ENCODE measurements at regions not wholly inside any gene's neighbourhood (a gene's known extent, or its start where the extent isn't known, plus 50 kb on each side); places are given as distances from the start of the nearest gene placed in this dataset.

GRCh38 chrX:40843643-40844042, 108.3 kb upstream of the MED14 start:
- H3K27me3 ChIP-seq, result peaks cover 0 to 46% of the 10 kb centered on the region in 2 donors
- TF ChIP-seq POLR2AphosphoS5 (IDR thresholded peaks at IDR 0.05), result no peak
- TF ChIP-seq POLR2A (IDR thresholded peaks at IDR 0.05), result no peak
- TF ChIP-seq, protein P1, sequence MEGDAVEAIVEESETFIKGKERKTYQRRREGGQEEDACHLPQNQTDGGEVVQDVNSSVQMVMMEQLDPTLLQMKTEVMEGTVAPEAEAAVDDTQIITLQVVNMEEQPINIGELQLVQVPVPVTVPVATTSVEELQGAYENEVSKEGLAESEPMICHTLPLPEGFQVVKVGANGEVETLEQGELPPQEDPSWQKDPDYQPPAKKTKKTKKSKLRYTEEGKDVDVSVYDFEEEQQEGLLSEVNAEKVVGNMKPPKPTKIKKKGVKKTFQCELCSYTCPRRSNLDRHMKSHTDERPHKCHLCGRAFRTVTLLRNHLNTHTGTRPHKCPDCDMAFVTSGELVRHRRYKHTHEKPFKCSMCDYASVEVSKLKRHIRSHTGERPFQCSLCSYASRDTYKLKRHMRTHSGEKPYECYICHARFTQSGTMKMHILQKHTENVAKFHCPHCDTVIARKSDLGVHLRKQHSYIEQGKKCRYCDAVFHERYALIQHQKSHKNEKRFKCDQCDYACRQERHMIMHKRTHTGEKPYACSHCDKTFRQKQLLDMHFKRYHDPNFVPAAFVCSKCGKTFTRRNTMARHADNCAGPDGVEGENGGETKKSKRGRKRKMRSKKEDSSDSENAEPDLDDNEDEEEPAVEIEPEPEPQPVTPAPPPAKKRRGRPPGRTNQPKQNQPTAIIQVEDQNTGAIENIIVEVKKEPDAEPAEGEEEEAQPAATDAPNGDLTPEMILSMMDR (IDR thresholded peaks at IDR 0.05), result no peak
- no peak overlapping the region for H3K4me3 ChIP-seq
- no peaks in the 10 kb centered on the region for H3K36me3 ChIP-seq
- peaks cover 32 to 45% of the 10 kb centered on the region in 2 donors for H3K9me3 ChIP-seq
- intact Hi-C loops (cut with DNase I; ENCODE audit: low total_unique reads), result no loop called here
- DNase-seq (ENCODE audit: low spot score in 2 of 2), result no peak
- no peak overlapping the region for H3K27ac ChIP-seq
- H3K4me1 ChIP-seq, result no peaks in the 10 kb centered on the region

- no peak overlapping the region for H3K27ac ChIP-seq
- DNase-seq (ENCODE audit: low spot score in 2 of 2), result no peak
- no peak for TF ChIP-seq POLR2A (IDR thresholded peaks at IDR 0.05)
- TF ChIP-seq, protein P1 (IDR thresholded peaks at IDR 0.05), result no peak
- no peak for TF ChIP-seq POLR2AphosphoS5 (IDR thresholded peaks at IDR 0.05)
Measured at GRCh38 chrX:40844471-40844870, 109.1 kb upstream of the MED14 start.

DNA sequence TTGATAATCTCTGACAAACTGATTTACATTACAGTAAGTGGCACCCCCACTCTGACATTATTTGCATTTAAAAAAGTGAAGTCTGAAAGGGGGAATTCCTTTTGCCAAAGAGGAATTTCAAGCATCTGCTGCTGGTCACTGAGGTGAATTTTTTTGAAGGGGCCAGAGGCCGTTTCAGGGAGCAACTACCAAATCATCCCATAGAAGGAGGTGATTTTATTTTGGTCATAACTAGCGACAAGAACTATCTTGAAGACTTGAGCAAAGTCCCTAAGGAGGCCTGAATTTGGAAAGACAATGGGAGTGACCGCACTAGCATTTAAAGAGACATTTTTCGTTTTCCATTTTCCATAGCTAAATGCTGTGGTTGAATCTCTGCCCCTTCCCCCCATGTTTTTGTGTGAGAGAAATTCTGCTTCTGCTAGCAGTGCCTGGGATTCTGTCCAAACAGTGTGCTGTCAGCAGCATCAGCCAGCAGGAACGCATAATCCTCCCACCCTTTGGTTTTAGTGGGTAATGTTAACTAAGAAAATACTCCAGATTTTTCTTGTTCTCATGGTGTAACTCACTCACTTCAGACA, 110.1 kb upstream of the MED14 start:
- Histone ChIP-seq H3K9me3 (peaks cover 27 to 30% of the 10 kb centered on the region in 2 donors), H3K4me1 (no peaks in the 10 kb centered on the region), H3K27me3 (peaks cover 0 to 45% of the 10 kb centered on the region in 2 donors), H3K27ac (no peak overlapping the region), H3K36me3 (no peaks in the 10 kb centered on the region), H3K4me3 (no peak overlapping the region)
- intact Hi-C loops (cut with DNase I; ENCODE audit: low total_unique reads), result no loop called here
- TF ChIP-seq, protein P1 (IDR thresholded peaks at IDR 0.05), result no peak
- TF ChIP-seq POLR2AphosphoS5 (IDR thresholded peaks at IDR 0.05) (no peak), POLR2A (IDR thresholded peaks at IDR 0.05) (no peak)
- no peak for DNase-seq (ENCODE audit: low spot score in 2 of 2)

More at GRCh38 chrX:40844471-40844870, 109.1 kb upstream of the MED14 start:
- peaks cover 30 to 36% of the 10 kb centered on the region in 2 donors for H3K9me3 ChIP-seq
- H3K27me3 ChIP-seq, result peaks cover 0 to 47% of the 10 kb centered on the region in 2 donors
- no peak overlapping the region for H3K4me3 ChIP-seq
- no peaks in the 10 kb centered on the region for H3K36me3 ChIP-seq
- H3K4me1 ChIP-seq, result no peaks in the 10 kb centered on the region
- intact Hi-C loops (cut with DNase I; ENCODE audit: low total_unique reads), result no loop called here

DNA sequence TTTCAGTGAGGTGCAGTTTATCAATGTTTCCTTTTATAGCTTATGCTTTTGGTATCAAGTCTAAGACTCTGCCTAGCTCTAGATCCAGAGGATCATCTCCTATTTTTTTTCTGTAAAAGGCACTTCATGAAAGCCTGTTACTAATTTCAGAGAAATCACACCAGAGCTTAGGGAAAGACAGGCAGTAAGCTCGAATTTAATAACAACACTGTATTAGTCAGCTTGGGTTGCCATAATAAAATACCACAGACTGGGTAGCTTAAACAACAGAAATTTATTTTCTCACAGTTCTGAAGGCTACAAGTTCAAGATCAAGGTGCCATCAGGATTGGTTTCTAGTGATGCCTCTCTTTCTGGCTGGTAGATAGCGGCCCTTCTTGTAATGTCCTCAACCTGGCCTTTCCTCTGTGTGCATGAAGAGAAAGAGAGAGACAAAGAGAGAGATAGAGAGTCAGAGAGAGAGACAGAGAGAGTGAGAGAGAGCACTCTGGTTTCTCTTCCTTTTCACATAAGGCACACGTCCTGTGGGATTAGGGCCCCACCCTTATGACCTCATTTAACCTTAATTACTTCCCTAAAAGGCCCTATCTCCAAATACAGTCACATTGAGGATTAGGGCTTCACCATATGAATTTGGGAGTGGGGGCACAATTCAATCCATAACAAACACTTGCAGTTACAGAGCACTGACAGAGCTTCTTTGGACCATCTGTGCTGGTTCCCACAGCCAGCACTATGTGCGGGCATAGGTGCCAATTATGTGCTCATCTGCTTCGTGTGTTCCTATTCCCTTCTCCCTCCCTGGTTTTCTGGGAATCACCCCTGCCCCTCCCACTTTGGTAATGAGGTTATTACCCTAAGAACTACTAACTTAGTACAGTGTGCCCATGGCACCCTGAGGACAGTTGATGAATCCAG, 114.8 kb upstream of the MED14 start:
- Histone ChIP-seq H3K4me1 (no peaks in the 10 kb centered on the region), H3K27me3 (peaks cover 0 to 36% of the 10 kb centered on the region in 2 donors), H3K9me3 (peaks cover 0 to 7% of the 10 kb centered on the region in 2 donors), H3K4me3 (no peak overlapping the region), H3K27ac (no peak overlapping the region), H3K36me3 (no peaks in the 10 kb centered on the region)
- no peak for DNase-seq (ENCODE audit: low spot score in 2 of 2)
- TF ChIP-seq, protein P1 (IDR thresholded peaks at IDR 0.05), result no peak
- TF ChIP-seq POLR2AphosphoS5 (IDR thresholded peaks at IDR 0.05), result no peak
- no peak for TF ChIP-seq POLR2A (IDR thresholded peaks at IDR 0.05)
- intact Hi-C loops (cut with DNase I; ENCODE audit: low total_unique reads), result no loop called here

DNA sequence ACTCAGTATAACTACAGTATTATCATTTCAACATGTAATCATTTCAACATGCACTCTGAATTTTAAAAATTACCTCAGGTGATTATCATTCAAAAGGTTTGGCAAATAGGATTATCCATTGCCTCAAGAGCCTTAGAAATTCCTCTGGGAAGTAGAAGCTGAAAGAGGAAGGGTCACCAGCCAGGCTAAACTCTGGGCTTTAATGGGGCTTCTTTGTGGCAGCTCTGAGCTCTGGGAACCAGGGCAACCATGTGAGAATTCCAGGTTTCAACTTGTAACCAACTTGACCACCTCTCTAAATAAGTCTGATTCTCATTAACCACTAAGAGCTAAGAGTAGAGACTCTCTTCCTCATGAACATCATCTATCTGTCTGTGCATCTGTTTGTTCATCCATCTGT, 117.2 kb upstream of the MED14 start:
- DNase-seq (ENCODE audit: low spot score in 2 of 2), result no peak
- no peak for TF ChIP-seq POLR2AphosphoS5 (IDR thresholded peaks at IDR 0.05)
- TF ChIP-seq, protein P1 (IDR thresholded peaks at IDR 0.05), result no peak
- TF ChIP-seq POLR2A (IDR thresholded peaks at IDR 0.05), result no peak
- intact Hi-C loops (cut with DNase I; ENCODE audit: low total_unique reads), result no loop called here
- H3K27me3 ChIP-seq, result peaks cover 0 to 25% of the 10 kb centered on the region in 2 donors
- no peaks in the 10 kb centered on the region for H3K36me3 ChIP-seq
- peaks cover 0 to 7% of the 10 kb centered on the region in 2 donors for H3K9me3 ChIP-seq
- H3K4me1 ChIP-seq, result no peaks in the 10 kb centered on the region
- no peak overlapping the region for H3K27ac ChIP-seq
- H3K4me3 ChIP-seq, result no peak overlapping the region

Measured in breast epithelium (tissue), 4 donors.